ENCODE measurements at regions not wholly inside any gene's neighbourhood (a gene's known extent, or its start where the extent isn't known, plus 50 kb on each side); places are given as distances from the start of the nearest gene placed in this dataset.

- no peak for DNase-seq (ENCODE audit: low read depth, low spot score)
- no peaks in the 10 kb centered on the region for H3K9me3 Mint-ChIP-seq
- TF ChIP-seq CTCF (conservative IDR thresholded peaks at IDR 0.05) = no peak
- H3K27ac Mint-ChIP-seq (ENCODE audit: unreplicated experiment) = no peak overlapping the region
- H3K36me3 Mint-ChIP-seq (ENCODE audit: low read depth) = no peaks in the 10 kb centered on the region
- no peak overlapping the region for H3K4me3 Mint-ChIP-seq
- no peaks in the 10 kb centered on the region for H3K4me1 Mint-ChIP-seq
- no peaks in the 10 kb centered on the region for H3K27me3 Mint-ChIP-seq (ENCODE audit: low read depth)
Measured at GRCh38 chr7:10343108-10343507, 630.6 kb upstream of the PHF14 start.

- Mint-ChIP-seq H3K27ac (ENCODE audit: unreplicated experiment) (no peak overlapping the region), H3K9me3 (no peaks in the 10 kb centered on the region), H3K36me3 (ENCODE audit: low read depth) (no peaks in the 10 kb centered on the region), H3K27me3 (ENCODE audit: low read depth) (no peaks in the 10 kb centered on the region), H3K4me3 (no peak overlapping the region), H3K4me1 (no peaks in the 10 kb centered on the region)
- no peak for TF ChIP-seq CTCF (conservative IDR thresholded peaks at IDR 0.05)
- DNase-seq (ENCODE audit: low read depth, low spot score) = no peak
Measured at GRCh38 chr7:10346032-10346431, 627.6 kb upstream of the PHF14 start.

- Mint-ChIP-seq H3K9me3 (peaks cover 11% of the 10 kb centered on the region), H3K4me1 (peaks cover 7% of the 10 kb centered on the region), H3K36me3 (ENCODE audit: low read depth) (no peaks in the 10 kb centered on the region), H3K27ac (ENCODE audit: unreplicated experiment) (no peak overlapping the region), H3K27me3 (ENCODE audit: low read depth) (no peaks in the 10 kb centered on the region), H3K4me3 (no peak overlapping the region)
- DNase-seq (ENCODE audit: low read depth, low spot score) = no peak
- TF ChIP-seq CTCF (conservative IDR thresholded peaks at IDR 0.05) = no peak
Measured at GRCh38 chr7:10355816-10356215, 617.9 kb upstream of the PHF14 start.

GRCh38 chr7:10360050-10360449, 613.6 kb upstream of the PHF14 start:
- H3K27ac Mint-ChIP-seq (ENCODE audit: unreplicated experiment) = no peak overlapping the region
- H3K4me1 Mint-ChIP-seq = no peaks in the 10 kb centered on the region
- H3K27me3 Mint-ChIP-seq (ENCODE audit: low read depth) = no peaks in the 10 kb centered on the region
- no peak for DNase-seq (ENCODE audit: low read depth, low spot score)
- H3K9me3 Mint-ChIP-seq = peaks cover 6% of the 10 kb centered on the region
- no peak overlapping the region for H3K4me3 Mint-ChIP-seq
- H3K36me3 Mint-ChIP-seq (ENCODE audit: low read depth) = peaks cover 3% of the 10 kb centered on the region
- TF ChIP-seq CTCF (conservative IDR thresholded peaks at IDR 0.05) = no peak

- H3K36me3 Mint-ChIP-seq (ENCODE audit: low read depth) = peaks cover 6% of the 10 kb centered on the region
- no peak overlapping the region for H3K27ac Mint-ChIP-seq (ENCODE audit: unreplicated experiment)
- no peak overlapping the region for H3K4me3 Mint-ChIP-seq
- no peak for TF ChIP-seq CTCF (conservative IDR thresholded peaks at IDR 0.05)
- peaks cover 23% of the 10 kb centered on the region for H3K9me3 Mint-ChIP-seq
- no peaks in the 10 kb centered on the region for H3K27me3 Mint-ChIP-seq (ENCODE audit: low read depth)
- no peak for DNase-seq (ENCODE audit: low read depth, low spot score)
- H3K4me1 Mint-ChIP-seq = no peaks in the 10 kb centered on the region
Measured at GRCh38 chr7:10401793-10402192, 571.9 kb upstream of the PHF14 start.

Measured in neural crest cell (in vitro differentiated cells).